ENCODE measurements at regions not wholly inside any gene's neighbourhood (a gene's known extent, or its start where the extent isn't known, plus 50 kb on each side); places are given as distances from the start of the nearest gene placed in this dataset.

DNA sequence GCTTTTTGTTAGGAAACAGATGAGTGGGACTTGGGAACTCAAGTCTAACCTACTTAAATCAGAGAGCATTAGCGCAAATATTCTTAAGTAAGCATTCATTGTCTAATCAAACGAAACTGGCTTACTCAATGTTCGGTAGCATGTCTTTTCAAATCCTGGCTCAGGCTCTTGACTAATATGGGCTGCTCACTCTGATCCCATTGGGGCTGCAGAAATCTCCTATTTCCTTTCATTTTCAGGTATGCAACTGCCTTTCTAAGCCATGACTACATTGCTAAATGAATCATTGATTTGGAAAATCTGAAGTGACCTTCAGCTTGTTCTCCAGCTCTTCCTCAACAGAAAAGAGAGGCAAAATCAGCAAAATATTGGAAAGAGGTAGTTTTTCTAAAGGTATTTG lies 2084.4 kb upstream of the PIK3C3 start:
- no peak overlapping the region for H3K4me3 ChIP-seq (ENCODE audit: low read depth, low read length, poor library complexity, severe bottlenecking)
- H3K9me3 ChIP-seq (ENCODE audit: low read length): no peaks in the 10 kb centered on the region
- H3K79me2 ChIP-seq (ENCODE audit: insufficient read depth, low read length): no peaks in the 10 kb centered on the region
- H4K20me1 ChIP-seq (ENCODE audit: insufficient read depth, low read length): no peaks in the 10 kb centered on the region
- no peaks in the 10 kb centered on the region for H3F3A ChIP-seq (ENCODE audit: insufficient read depth, low read length)
- H3K9me2 ChIP-seq (ENCODE audit: low read depth, low read length): no peaks in the 10 kb centered on the region; the same call in 1 of the 2 replicates
- no peak overlapping the region for H3K9ac ChIP-seq (ENCODE audit: low read length)
- H3K27me3 ChIP-seq (ENCODE audit: insufficient read depth, low read length): no peaks in the 10 kb centered on the region
- no peak for TF ChIP-seq EZH2 (IDR thresholded peaks at IDR 0.05; ENCODE audit: borderline replicate concordance, low read length)
- TF ChIP-seq, protein P1, sequence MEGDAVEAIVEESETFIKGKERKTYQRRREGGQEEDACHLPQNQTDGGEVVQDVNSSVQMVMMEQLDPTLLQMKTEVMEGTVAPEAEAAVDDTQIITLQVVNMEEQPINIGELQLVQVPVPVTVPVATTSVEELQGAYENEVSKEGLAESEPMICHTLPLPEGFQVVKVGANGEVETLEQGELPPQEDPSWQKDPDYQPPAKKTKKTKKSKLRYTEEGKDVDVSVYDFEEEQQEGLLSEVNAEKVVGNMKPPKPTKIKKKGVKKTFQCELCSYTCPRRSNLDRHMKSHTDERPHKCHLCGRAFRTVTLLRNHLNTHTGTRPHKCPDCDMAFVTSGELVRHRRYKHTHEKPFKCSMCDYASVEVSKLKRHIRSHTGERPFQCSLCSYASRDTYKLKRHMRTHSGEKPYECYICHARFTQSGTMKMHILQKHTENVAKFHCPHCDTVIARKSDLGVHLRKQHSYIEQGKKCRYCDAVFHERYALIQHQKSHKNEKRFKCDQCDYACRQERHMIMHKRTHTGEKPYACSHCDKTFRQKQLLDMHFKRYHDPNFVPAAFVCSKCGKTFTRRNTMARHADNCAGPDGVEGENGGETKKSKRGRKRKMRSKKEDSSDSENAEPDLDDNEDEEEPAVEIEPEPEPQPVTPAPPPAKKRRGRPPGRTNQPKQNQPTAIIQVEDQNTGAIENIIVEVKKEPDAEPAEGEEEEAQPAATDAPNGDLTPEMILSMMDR (IDR thresholded peaks at IDR 0.05; ENCODE audit: low read length): no peak
- no peak overlapping the region for H3K4me2 ChIP-seq (ENCODE audit: low read length)
- H3K27ac ChIP-seq (ENCODE audit: low read depth, low read length, poor library complexity, severe bottlenecking): no peak overlapping the region
- H2AFZ ChIP-seq (ENCODE audit: low read length): no peak overlapping the region
- no peaks in the 10 kb centered on the region for H3K4me1 ChIP-seq (ENCODE audit: insufficient read depth, low read length, severe bottlenecking)
- H3K36me3 ChIP-seq (ENCODE audit: insufficient read depth, low read length): no peaks in the 10 kb centered on the region

- no peaks in the 10 kb centered on the region for H3K27me3 ChIP-seq (ENCODE audit: insufficient read depth, low read length)
Observed at GRCh38 chr18:39863916-39864315, 2091.1 kb upstream of the PIK3C3 start.

GRCh38 chr18:39862341-39862740 lies 2092.7 kb upstream of the PIK3C3 start:
- H3K9ac ChIP-seq (ENCODE audit: low read length): no peak overlapping the region
- no peaks in the 10 kb centered on the region for H3K36me3 ChIP-seq (ENCODE audit: insufficient read depth, low read length)

More at GRCh38 chr18:39863916-39864315, 2091.1 kb upstream of the PIK3C3 start:
- Histone ChIP-seq H3K9ac (ENCODE audit: low read length) (no peak overlapping the region), H3K4me2 (ENCODE audit: low read length) (no peak overlapping the region), H3K27ac (ENCODE audit: low read depth, low read length, poor library complexity, severe bottlenecking) (no peak overlapping the region), H3K9me3 (ENCODE audit: low read length) (no peaks in the 10 kb centered on the region), H4K20me1 (ENCODE audit: insufficient read depth, low read length) (no peaks in the 10 kb centered on the region), H3K9me2 (ENCODE audit: low read depth, low read length) (no peaks in the 10 kb centered on the region), H3K36me3 (ENCODE audit: insufficient read depth, low read length) (no peaks in the 10 kb centered on the region), H2AFZ (ENCODE audit: low read length) (no peak overlapping the region), H3K4me3 (ENCODE audit: low read depth, low read length, poor library complexity, severe bottlenecking) (no peak overlapping the region), H3F3A (ENCODE audit: insufficient read depth, low read length) (no peaks in the 10 kb centered on the region), H3K79me2 (ENCODE audit: insufficient read depth, low read length) (no peaks in the 10 kb centered on the region), H3K4me1 (ENCODE audit: insufficient read depth, low read length, severe bottlenecking) (no peaks in the 10 kb centered on the region)
- no peak for TF ChIP-seq EZH2 (IDR thresholded peaks at IDR 0.05; ENCODE audit: borderline replicate concordance, low read length)
- TF ChIP-seq, protein P1 (IDR thresholded peaks at IDR 0.05; ENCODE audit: low read length): no peak

More at GRCh38 chr18:39862341-39862740, 2092.7 kb upstream of the PIK3C3 start:
- Histone ChIP-seq H3K4me1 (ENCODE audit: insufficient read depth, low read length, severe bottlenecking) (no peaks in the 10 kb centered on the region), H3K27me3 (ENCODE audit: insufficient read depth, low read length) (no peaks in the 10 kb centered on the region), H3F3A (ENCODE audit: insufficient read depth, low read length) (no peaks in the 10 kb centered on the region), H3K4me2 (ENCODE audit: low read length) (no peak overlapping the region), H4K20me1 (ENCODE audit: insufficient read depth, low read length) (no peaks in the 10 kb centered on the region), H3K9me3 (ENCODE audit: low read length) (no peaks in the 10 kb centered on the region), H2AFZ (ENCODE audit: low read length) (no peak overlapping the region), H3K4me3 (ENCODE audit: low read depth, low read length, poor library complexity, severe bottlenecking) (no peak overlapping the region), H3K9me2 (ENCODE audit: low read depth, low read length) (no peaks in the 10 kb centered on the region), H3K27ac (ENCODE audit: low read depth, low read length, poor library complexity, severe bottlenecking) (no peak overlapping the region), H3K79me2 (ENCODE audit: insufficient read depth, low read length) (no peaks in the 10 kb centered on the region)
- TF ChIP-seq, protein P1 (IDR thresholded peaks at IDR 0.05; ENCODE audit: low read length): no peak
- TF ChIP-seq EZH2 (IDR thresholded peaks at IDR 0.05; ENCODE audit: borderline replicate concordance, low read length): no peak
